Activated CD4-positive, alpha-beta T cell treated with anti-CD3 and anti-CD28 coated beads, Interleukin-2, Interleukin-4, amounts not matched to agents 100 ng/mL and 50 ng/mL, durations not matched to agents 16 hours and 8 hours (primary cell): ENCODE measurements at regions not wholly inside any gene's neighbourhood (a gene's known extent, or its start where the extent isn't known, plus 50 kb on each side); places are given as distances from the start of the nearest gene placed in this dataset.
"Not testable (repeated sequence)": the region's sequence is repeated elsewhere in the genome, so short reads cannot be mapped to it uniquely, and the experiment has no call there.

Experiments
- DNase-seq: peaks from one replicate; pipeline ENCODE4 v3.0.0-alpha.2; 2020; ENCODE audit warnings: low spot score

DNA sequence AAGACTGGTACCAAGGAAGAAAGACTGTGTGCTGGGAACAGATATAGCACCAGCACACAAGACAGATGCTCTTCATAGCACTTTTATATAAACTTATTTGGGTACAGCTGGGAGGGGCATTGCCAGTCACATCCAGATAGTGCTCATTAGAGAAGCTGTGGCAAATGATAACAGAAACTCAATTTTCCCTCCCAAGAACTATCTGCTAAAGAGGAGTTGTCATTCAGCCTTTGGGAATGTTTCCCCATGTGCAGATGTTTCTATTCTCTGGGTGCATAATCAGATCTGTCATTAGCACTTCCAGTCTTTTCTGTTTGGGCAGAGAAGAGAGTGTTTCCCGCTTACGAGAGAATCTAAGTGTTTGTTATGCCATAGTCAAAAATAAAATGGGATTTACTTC is 714.9 kb upstream of the MDGA2 start:
- DNase-seq = no peak

DNA sequence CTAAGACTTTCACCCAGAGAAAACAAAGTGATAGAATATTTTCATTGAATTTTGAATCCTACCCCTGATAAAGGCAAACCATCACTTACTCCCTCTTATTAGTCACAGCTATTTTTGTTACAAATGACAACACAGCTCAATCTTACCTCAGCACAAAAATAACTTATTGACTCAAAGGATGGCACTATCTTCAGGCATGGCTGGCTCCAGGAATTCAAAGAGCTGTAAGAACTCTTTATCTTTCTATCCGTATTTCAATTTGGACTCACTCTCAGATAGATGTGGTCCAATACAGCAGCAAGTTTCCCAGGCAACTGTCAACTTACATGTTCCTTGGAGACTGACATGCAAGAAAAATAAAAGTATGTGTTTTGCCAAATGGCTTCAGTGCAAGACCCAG is 709.4 kb upstream of the MDGA2 start:
- no peak for DNase-seq

DNA sequence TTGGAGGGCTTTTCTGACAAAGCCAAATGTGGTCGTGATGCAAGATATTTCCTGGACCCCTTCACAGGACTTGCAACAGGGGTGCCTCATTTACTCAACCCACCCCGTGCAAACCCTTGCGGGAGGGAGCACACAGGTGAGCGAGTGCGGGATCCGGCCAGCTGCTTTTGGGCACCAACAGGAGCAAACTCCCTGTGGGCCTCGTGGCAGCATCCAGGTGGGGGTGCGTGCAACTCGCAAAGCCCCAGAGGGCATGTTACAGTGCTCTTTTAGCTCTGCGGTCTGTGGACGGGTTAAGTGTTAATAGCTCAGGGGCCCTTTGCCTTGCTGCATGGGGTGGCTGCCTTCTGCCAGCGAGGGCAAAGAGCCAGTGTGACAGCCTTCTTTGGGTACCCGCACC is 707.6 kb upstream of the MDGA2 start:
- DNase-seq = no peak

DNA sequence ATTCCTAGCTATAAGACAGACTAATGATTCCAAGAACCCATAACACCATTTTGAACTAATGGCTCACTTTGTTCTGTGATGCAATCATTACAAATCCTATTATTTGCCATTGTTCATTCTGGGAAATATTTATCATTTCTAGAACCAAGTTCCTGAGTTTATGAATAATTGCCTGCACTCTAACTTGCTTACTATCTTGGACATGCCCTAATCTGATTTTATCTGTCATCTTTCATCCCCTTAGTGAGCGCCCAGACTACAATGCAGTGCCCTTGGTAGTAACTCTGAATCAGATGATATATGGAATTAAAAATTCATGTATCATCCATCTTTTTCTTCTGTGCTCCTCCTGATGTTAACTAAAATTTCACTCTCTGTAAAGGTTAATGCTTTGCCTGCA is 703.1 kb upstream of the MDGA2 start:
- no peak for DNase-seq

DNA sequence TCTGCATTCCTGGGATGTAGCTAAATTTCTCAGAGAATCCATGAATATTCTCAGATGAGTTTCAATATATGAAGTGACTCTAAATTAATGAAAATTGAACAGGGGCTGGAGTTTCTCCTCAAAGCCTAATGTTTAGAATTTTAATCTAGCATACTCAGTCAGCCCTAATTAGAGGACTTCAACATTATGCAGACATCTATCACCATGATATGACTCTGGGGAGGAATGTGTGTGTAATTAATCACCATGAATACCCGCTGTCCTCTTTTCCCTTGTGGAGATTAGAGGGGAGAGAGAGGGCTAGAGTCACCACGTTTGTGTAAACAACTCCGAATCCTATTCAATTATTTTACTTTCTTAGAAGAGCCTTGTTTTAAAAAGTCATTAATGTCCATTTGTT is 698.6 kb upstream of the MDGA2 start:
- DNase-seq = no peak

DNA sequence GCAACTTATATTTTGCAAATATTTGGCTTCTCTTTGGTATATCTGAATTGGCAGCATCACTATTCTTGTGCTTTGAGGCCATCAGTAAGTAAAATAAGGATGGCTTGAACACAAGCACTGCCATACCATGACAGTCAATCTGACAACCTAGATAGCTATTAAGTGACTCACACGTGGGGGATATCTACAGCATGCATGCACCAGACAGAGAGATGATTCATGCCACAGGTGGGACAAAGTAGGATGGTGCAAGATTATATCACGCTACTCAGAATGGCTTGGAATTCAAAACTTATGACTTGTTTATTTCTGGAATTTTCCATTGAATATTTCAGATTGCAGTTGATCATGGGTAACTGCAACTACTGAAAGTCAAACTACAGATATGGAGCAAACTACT is 675.6 kb upstream of the MDGA2 start:
- DNase-seq = no peak

DNA sequence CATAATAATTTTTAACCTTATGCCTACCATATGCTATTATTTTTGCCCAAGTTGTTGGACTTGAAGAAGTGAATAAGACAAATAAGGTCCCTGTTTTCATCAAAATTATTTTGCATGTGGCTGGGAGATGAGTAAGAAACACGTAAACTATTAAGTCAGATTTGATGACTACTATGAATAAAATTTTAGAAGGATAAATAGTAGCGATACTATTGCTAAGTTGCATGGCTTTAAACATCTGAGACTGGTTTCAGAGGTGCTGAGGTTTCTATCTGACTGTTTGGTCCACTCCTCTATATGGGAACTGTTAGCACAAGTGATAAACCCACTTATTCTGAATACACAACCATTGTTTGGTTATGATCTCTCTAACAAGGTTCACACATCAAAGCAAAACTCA is 674.3 kb upstream of the MDGA2 start:
- no peak for DNase-seq

DNA sequence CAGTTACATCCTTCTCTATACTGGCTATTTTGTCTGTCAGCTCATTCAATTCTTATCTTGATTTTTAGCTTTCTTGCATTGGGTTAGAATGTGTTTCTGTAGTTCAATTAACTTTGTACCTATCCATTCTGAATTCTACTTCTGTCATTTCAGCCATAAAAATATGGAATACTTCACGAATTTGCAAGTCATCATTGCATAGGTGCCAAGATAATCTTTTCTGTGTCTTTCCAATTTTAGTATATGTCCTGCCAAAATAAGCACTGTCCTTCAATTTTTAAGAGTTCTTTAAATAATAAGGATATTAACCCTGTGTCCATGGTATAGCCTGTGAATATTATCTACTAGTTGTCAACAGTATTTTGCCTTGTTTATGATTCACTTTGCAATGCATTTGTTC is 665.7 kb upstream of the MDGA2 start:
- no peak for DNase-seq

DNA sequence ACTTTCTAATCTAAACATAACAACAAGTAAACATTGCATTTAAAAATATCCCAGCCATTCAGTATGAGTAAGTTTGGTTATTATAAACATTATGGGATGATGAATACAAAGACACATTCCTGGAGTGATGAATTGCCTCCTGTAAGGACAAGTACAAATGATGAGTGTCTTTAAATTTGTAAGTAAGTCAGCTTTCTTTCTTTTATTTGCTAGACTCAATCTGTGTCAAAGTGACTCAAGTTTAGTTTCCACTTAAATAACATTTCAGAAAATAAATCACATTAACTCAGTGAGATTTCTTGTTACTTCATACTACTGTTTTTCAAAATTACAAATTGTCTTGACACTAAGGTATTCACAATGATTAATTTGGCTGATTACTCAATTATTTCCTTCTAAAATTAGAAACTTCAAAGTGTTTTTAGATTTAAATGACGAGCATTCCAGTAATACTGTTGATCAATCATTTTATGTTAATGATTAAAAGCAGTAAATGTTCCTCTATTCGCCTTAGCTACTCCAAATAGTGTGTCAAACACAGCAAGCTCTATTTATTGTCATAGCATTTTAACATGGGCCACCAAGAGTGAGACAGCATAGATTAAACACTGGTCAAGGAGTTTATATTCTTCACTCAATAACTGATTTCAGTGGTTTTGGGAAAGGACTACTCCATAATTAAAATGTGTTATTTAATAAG is 658.0 kb upstream of the MDGA2 start:
- no peak for DNase-seq

DNA sequence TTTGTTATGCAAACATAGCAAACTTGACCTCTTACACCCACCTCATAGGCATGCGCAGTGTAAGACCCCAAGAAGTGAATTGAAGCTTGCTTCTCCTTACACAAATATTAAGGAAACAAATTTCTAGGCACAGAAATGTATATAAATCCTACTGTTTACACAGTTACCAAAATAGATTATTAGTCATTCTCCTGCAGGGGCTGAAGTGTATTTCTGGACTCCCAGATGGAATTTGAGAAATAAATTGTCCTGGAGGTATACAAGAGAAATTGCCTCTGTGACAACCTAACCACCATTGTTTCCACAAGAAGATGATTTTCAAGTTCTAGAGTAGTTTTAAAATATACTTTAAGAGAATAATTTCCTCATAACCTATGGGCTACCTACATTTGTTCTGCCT is 656.0 kb upstream of the MDGA2 start:
- no peak for DNase-seq

DNA sequence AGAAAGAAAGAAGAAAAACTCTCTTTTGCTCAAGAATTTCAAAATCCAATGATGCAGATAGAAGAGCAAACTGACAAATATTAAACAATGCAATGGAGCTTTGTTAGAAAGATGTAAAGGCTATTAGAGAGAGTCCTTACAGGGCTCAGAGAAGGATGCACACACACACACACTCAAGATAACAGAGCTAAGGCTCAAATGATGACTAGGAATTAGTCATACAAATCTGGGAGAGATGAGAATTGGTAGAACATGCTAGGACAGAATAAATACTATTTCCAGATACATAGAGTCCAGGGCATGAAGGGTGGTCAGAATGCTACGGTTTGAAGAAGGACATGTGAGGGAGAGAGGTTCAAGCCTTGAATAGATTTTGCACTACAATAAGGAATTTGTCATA is 650.1 kb upstream of the MDGA2 start:
- DNase-seq = no peak

DNA sequence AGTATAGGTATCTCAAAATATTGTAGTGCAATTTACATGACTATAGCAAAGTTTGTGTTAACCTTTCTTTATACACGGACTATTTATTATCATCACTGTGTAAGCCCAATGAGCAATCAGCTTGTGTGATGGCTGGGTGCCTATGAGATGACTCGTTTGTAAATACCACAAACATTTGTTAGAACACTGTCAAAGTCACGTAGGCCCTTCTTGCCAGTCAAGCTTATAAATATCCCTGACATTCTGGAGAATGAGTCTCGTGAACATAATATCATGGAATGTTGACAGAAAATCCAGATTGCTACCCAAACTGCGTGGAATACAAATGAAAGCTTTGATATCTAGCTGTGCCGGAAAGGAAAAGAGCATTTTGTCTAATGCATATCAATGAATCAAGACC is 648.3 kb upstream of the MDGA2 start:
- no peak for DNase-seq

DNA sequence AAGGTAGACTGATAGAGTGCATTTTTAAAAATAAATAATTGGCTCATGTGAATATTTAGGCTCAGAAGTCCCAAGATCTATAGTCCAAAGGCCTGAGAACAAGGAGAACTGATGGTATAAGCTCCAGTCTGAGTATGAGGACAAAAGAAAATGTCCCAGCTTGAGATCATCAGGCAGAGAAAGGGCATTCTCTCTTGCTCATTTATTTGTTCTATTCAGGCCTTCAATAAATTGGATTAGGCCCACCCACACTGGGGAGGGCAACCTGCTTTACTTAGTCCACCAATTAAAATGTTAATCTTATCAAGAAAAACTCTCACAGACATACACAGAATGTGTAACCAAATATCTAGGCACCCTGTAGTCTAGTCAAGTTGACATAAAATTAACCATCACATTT is 644.4 kb upstream of the MDGA2 start:
- DNase-seq = no peak

DNA sequence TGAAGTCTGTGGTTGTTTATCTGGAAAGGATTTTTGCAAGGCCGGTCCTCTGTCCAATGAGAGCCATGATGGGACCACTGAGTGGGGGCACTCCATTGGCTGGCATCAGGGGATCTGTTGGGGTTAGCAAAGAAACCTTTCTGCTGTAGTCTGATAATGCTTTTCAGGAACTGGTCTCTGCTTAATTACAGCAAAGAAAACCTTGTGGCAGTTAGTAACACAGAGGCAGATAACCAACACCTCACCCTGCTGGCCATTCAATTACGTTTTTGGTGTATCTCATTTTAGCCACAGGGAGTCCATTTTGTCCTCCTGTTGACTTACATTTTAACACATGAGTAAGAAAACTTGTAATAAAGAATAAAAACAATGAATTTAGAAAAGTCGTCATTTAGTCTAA is 629.3 kb upstream of the MDGA2 start:
- no peak for DNase-seq

DNA sequence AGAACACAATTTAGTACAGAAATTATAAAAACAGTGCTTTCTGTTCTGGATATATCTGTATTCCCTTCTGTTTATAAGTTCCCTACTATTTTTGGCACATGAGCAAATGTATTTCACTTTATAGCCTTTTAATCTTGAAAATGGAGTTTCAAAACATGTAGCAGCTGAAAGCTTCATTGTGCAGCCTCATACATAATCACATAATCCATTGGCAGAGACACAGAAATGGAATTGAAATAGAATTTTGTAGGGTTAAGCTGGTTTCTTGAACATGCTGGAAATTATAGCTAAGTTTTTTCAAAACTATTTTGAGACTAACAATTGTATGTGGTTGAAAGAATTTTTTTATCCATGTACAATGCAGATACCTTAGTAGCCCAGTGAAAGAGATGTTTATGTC is 614.3 kb upstream of the MDGA2 start:
- no peak for DNase-seq

DNA sequence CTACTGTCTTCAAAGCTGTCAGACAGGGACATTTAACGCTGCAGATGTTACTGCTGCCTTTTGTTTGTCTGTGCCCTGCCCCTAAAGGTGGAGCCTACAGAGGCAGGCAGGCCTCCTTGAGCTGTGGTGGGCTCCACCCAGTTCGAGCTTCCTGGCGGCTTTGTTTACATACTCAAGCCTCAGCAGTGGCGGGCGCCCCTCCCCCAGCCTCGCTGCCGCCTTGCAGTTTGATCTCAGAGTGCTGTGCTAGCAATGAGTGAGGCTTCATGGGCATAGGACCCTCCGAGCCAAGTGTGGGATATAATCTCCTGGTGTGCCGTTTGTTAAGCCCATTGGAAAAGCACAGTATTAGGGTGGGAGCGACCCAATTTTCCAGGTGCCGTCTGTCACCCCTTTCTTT is 609.8 kb upstream of the MDGA2 start:
- DNase-seq = not testable (repeated sequence)

DNA sequence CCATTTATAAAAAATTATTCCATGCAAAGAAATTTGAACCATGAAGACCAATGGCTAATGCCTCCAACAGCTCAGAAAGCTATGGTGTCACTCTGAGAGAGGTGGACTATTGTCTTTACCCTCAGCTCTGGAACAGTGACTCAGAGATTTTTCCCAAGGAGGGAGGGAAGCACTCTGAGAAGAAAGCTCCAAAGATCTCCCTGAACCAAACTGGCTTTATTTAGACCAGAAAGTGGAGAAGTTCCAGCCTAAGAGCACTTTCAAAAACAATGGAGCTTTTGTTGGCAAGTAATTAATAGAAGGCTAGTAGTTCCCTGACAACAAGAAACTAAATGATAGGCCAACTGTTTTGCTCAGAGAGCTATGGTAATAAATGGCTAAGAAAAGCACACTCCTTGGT is 599.9 kb upstream of the MDGA2 start:
- DNase-seq = no peak

DNA sequence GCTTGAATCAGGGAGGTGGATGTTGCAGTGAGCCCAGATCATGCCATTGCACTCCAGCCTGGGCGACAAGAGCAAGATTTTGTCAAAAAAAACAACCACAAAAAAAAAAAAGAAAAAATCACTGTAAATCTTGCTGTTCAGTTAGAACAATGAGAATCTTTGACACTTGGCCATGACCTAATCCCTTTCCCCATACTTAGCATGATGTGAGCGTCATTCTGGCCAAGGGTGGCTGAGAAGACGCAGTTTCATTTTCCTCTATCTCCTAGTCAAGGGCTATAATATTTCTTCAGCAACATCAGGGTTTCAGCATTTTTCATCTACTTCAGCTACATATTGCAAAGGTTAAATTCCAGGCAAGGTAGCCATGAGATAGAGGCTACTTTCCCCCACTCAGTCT is 599.4 kb upstream of the MDGA2 start:
- no peak for DNase-seq

DNA sequence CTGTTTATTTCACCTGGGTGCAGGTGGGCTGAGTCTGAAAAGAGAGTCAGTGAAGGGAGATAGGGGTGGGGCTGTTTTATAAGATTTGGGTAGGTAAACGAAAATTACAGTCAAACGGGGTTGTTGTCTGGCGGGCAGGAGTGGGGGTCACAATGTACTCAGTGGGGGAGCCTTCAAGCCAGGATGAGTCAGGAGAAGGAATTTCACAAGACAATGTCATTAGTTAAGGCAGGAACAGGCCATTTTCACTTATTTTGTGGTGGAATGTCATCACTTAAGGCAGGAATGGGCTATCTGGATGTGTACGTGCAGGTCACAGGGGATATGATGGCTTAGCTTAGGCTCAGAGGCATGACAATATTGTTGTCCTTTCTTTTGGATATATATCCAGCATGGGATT is 592.5 kb upstream of the MDGA2 start:
- DNase-seq = not testable (repeated sequence)

DNA sequence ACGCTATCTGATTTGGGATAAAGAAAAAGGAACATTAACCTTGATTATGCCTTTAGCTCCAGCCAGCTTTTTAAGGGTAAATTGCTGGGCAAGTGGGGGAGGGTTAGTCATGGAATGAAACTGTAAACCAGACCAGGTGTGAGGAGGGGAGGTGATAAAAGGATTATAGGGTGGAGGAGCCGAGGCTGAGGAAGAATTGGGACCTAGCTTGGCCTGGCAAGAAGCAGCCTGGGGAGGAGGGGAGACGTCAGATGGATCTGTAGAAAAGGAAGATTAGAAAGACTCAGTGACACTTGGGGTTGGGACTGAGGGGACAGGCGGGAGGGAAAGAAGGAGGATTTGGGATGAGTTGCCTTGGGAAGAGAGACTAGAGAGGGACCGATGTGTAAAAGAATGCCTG is 590.8 kb upstream of the MDGA2 start:
- DNase-seq = not testable (repeated sequence)

DNA sequence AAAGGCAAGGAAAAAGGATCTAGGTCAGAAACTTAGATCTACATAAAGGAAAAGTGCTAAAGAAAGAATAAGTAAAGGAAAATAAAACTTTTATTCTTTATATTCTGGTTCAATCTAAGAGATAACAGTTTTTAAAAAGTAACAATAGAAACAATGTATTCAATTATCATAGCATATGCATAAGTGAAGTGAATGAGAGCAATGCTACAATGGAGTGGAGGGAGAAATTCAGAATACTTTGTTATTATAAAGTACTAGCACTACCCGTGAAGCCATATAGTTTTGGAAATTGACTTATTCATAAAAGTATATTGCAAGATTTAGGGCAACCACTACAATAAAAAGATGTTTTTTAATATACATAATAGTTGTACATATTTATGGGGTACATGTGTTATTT is 586.0 kb upstream of the MDGA2 start:
- no peak for DNase-seq

DNA sequence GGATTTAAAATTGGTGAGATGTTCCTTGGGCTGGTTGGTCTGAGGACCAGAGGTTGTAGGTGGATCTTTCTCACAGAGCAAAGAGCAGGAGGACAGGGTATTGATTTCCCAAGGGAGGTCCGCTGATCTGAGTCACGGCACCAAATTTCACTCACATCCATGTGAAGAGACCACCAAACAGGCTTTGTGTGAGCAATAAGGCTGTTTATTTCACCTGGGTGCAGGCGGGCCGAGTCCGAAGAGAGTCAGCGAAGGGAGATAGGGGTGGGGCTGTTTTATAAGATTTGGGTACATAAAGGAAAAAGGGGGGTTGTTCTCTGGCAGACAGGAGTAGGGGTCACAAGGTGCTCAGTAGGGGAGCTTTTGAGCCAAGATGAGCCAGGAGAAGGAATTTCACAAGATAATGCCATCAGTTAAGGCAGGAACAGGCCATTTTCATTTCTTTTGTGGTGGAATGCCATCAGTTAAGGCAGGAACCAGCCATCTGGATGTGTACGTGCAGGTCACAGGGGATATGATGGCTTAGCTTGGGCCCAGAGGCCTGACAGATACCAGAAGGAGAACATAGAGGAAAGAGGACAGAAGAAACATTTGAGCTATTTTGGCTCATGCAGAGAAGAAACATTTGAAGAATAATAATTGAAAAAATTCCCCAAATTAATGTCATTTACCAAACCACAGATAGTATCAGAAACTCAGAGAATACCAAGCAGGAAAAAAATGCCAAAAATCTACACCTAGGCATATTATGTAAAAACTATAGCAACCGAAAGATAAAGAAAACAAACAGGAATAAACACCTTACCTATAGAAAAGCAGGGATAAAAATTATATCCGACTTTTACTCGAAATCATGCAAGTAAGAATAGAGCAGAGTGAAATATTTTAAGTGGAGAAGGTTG is 585.2 kb upstream of the MDGA2 start:
- not testable (repeated sequence) for DNase-seq

DNA sequence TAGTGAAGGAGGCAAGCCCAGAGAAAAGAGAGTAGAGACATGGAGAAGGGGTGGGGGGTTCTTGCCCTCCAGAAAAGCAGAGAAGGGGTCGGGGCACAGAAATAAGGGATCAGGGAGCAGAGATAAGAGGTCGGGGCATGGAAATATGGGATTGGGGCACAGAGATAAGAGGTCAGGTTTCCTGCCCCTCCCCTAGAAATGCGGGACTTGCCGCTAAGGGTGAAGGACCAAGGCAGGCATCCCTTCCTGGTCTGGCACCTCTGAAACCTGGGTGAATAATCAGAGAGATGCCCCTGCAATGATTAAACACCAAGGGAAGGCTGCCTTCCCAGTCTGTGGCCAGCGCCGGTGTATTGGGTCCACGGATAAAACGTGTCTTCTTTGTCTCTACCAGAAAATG is 584.5 kb upstream of the MDGA2 start:
- not testable (repeated sequence) for DNase-seq

DNA sequence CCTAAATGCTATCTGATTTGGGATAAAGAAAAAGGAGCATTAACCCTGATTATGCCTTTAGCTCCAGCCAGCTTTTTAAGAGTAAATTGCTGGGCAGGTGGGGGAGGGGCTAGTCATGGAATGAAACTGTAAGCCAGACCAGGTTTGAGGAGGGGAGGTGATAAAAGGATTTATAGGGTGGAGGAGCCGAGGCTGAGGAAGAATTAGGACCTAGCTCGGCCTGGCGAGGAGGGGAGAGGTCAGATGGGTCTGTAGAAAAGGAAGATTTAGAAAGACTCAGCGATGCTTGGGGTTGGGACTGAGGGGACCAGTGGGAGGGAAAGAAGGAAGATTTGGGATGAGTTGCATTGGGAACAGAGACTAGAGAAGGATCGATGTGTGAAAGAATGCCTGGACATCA is 583.8 kb upstream of the MDGA2 start:
- DNase-seq = not testable (repeated sequence)
